Trophoblast cell (in vitro differentiated cells and primary cell): ENCODE measurements at regions not wholly inside any gene's neighbourhood (a gene's known extent, or its start where the extent isn't known, plus 50 kb on each side); places are given as distances from the start of the nearest gene placed in this dataset.

Source experiments
- DNase-seq, 2 donors: peaks; one replicate each; pipeline ENCODE4 v3.0.0-alpha.2; 2016
- H2AFZ ChIP-seq: 2 replicates; pipeline ENCODE4 v1.6.1; 2013; ENCODE audit warnings: low read length, moderate library complexity, mild to moderate bottlenecking; ENCODE audit not compliant: insufficient read depth, poor library complexity
- H2AK5ac ChIP-seq: 2 replicates; pipeline ENCODE4 v1.6.1; 2013; ENCODE audit warnings: mild to moderate bottlenecking, low read length
- H2BK120ac ChIP-seq: 2 replicates; pipeline ENCODE4 v1.6.1; 2013; ENCODE audit warnings: low read length, mild to moderate bottlenecking, moderate library complexity; ENCODE audit not compliant: insufficient read depth, poor library complexity
- H2BK12ac ChIP-seq: 2 replicates; pipeline ENCODE4 v1.6.1; 2013; ENCODE audit warnings: mild to moderate bottlenecking, low read length, moderate library complexity
- H2BK5ac ChIP-seq: 2 replicates; pipeline ENCODE4 v1.6.1; 2013; ENCODE audit warnings: low read length, low read depth, moderate library complexity, mild to moderate bottlenecking; ENCODE audit not compliant: poor library complexity
- H3K14ac ChIP-seq: 2 replicates; pipeline ENCODE4 v1.6.1; 2013; ENCODE audit warnings: mild to moderate bottlenecking, low read length
- H3K18ac ChIP-seq: 2 replicates; pipeline ENCODE4 v1.6.1; 2013; ENCODE audit warnings: mild to moderate bottlenecking, low read length
- H3K23ac ChIP-seq: 2 replicates; pipeline ENCODE4 v1.6.1; 2013; ENCODE audit warnings: low read length
- H3K27ac ChIP-seq: 2 replicates; pipeline ENCODE4 v1.5.1; 2013; ENCODE audit warnings: low read depth, mild to moderate bottlenecking, inconsistent platforms, low read length, moderate library complexity
- H3K27me3 ChIP-seq: 2 replicates; pipeline ENCODE4 v1.6.1; 2013; ENCODE audit warnings: inconsistent platforms, mild to moderate bottlenecking, low read length, moderate library complexity; ENCODE audit not compliant: insufficient read depth
- H3K36me3 ChIP-seq, 2 experiments: 1 replicate in 1 of 2; 2 replicates in 1 of 2; pipeline ENCODE4 v1.6.1; 2013; ENCODE audit warnings: low read length in 2 of 2, mild to moderate bottlenecking in 2 of 2, moderate library complexity in 1 of 2; ENCODE audit not compliant: insufficient read depth in 2 of 2, control insufficient read depth in 1 of 2
- H3K4ac ChIP-seq: 2 replicates; pipeline ENCODE4 v1.6.1; 2013; ENCODE audit warnings: low read depth, mild to moderate bottlenecking, low read length, moderate library complexity
- H3K4me1 ChIP-seq, 2 experiments: 1 replicate in 1 of 2; 2 replicates in 1 of 2; pipeline ENCODE4 v1.6.1; 2013; ENCODE audit warnings: low read length in 2 of 2, mild to moderate bottlenecking in 2 of 2, moderate library complexity in 1 of 2; ENCODE audit not compliant: insufficient read depth in 2 of 2, control insufficient read depth in 1 of 2
- H3K4me2 ChIP-seq: 2 replicates; pipeline ENCODE4 v1.6.1; 2013; ENCODE audit warnings: inconsistent platforms, mild to moderate bottlenecking, low read length, moderate library complexity
- H3K4me3 ChIP-seq: 2 replicates; pipeline ENCODE4 v1.5.1; 2013; ENCODE audit warnings: mild to moderate bottlenecking, low read depth, low read length, inconsistent platforms
- H3K79me1 ChIP-seq: one replicate; pipeline ENCODE4 v1.6.1; 2013; ENCODE audit warnings: low read length
- H3K79me2 ChIP-seq: 2 replicates; pipeline ENCODE4 v1.6.1; 2013; ENCODE audit warnings: low read length, mild to moderate bottlenecking; ENCODE audit not compliant: control insufficient read depth, insufficient read depth, poor library complexity
- H3K9ac ChIP-seq: 2 replicates; pipeline ENCODE4 v1.6.1; 2013; ENCODE audit warnings: mild to moderate bottlenecking, low read length
- H3K9me3 ChIP-seq: 2 replicates; pipeline ENCODE4 v1.6.1; 2013; ENCODE audit warnings: low read depth, mild to moderate bottlenecking, control low read depth, inconsistent platforms, low read length; ENCODE audit not compliant: insufficient read depth
- H4K12ac ChIP-seq: 2 replicates; pipeline ENCODE4 v1.6.1; 2013; ENCODE audit warnings: low read depth, mild to moderate bottlenecking, low read length, moderate library complexity
- H4K8ac ChIP-seq: 2 replicates; pipeline ENCODE4 v1.6.1; 2013; ENCODE audit warnings: low read depth, mild to moderate bottlenecking, low read length, moderate library complexity
- H4K91ac ChIP-seq: one replicate; pipeline ENCODE4 v1.6.1; 2013; ENCODE audit warnings: low read depth, mild to moderate bottlenecking, low read length, moderate library complexity
- WGBS: extraction: QIAGEN DNeasy Blood & Tissue Kit; methylation state at CpG from one replicate; pipeline ENCODE4 v1.1.7; 2013; ENCODE audit warnings: missing lambda C conversion rate; ENCODE audit not compliant: insufficient read length, insufficient coverage; ENCODE audit errors: extremely low coverage; 5-methylcytosine and 5-hydroxymethylcytosine counted together

GRCh38 chr1:162943622-162944021, 82.6 kb upstream of the CCDC190 start:
- no peak overlapping the region for H2AFZ ChIP-seq

GRCh38 chr1:162942916-162943559, 82.1 kb upstream of the CCDC190 start:
- Histone ChIP-seq H3K27ac (no peak overlapping the region), H3K36me3 (no peaks in the 10 kb centered on the region), H2BK12ac (no peak overlapping the region), H2AK5ac (no peak overlapping the region), H4K8ac (no peak overlapping the region), H3K4me3 (no peak overlapping the region), H3K9me3 (no peaks in the 10 kb centered on the region), H3K79me1 (no peaks in the 10 kb centered on the region), H3K18ac (no peak overlapping the region), H3K4ac (no peak overlapping the region), H3K9ac (no peak overlapping the region), H3K14ac (no peak overlapping the region), H4K91ac (no peak overlapping the region), H2BK5ac (no peak overlapping the region), H3K27me3 (no peaks in the 10 kb centered on the region), H4K12ac (no peak overlapping the region), H3K4me1 (peaks cover 0 to 2% of the 10 kb centered on the region in 2 experiments), H2BK120ac (no peak overlapping the region), H3K79me2 (no peaks in the 10 kb centered on the region), H2AFZ (no peak overlapping the region), H3K4me2 (no peak overlapping the region), H3K23ac (no peak overlapping the region)
- no peak for DNase-seq
- WGBS, result no CpG with 5 or more reads among the region's 3 CpGs

More at GRCh38 chr1:162943622-162944021, 82.6 kb upstream of the CCDC190 start:
- Histone ChIP-seq H3K14ac (no peak overlapping the region), H3K9ac (no peak overlapping the region), H3K4me2 (no peak overlapping the region), H2BK12ac (no peak overlapping the region), H3K79me2 (no peaks in the 10 kb centered on the region), H2BK120ac (no peak overlapping the region), H3K4me3 (no peak overlapping the region), H3K36me3 (no peaks in the 10 kb centered on the region), H3K23ac (no peak overlapping the region), H2AK5ac (no peak overlapping the region), H3K27me3 (no peaks in the 10 kb centered on the region), H4K12ac (no peak overlapping the region), H2BK5ac (no peak overlapping the region), H3K27ac (no peak overlapping the region), H4K91ac (no peak overlapping the region), H3K9me3 (no peaks in the 10 kb centered on the region), H3K4ac (no peak overlapping the region), H3K4me1 (peaks cover 0 to 2% of the 10 kb centered on the region in 2 experiments), H4K8ac (no peak overlapping the region), H3K79me1 (no peaks in the 10 kb centered on the region), H3K18ac (no peak overlapping the region)
- DNase-seq, result no peak

DNA sequence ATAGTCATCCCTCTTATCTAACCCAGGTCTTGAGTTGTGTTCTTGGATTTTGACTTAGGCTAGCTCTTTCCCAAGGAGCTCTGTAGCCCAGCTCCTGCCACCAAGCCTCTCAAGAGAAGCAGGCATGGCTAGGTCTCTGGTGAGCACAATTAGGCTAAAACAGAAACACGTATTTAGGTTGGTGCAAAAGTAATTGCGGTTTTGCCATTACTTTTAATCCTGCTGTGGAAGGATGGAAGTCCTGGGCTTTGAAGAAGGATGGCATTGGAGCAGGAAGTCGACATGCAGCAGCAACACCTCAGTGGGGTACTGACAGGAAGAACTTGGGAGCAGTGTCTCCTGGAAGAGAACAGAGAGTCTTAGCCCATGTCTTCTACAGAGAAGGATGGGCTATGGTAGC, 80.0 kb upstream of the CCDC190 start:
- Histone ChIP-seq H3K9ac (no peak overlapping the region), H3K4me1 (peaks cover 0 to 5% of the 10 kb centered on the region in 2 experiments), H4K12ac (no peak overlapping the region), H3K18ac (no peak overlapping the region), H3K27me3 (no peaks in the 10 kb centered on the region), H3K23ac (no peak overlapping the region), H3K4me2 (no peak overlapping the region), H3K14ac (no peak overlapping the region), H4K8ac (no peak overlapping the region), H2AK5ac (no peak overlapping the region), H3K9me3 (no peaks in the 10 kb centered on the region), H3K79me1 (no peaks in the 10 kb centered on the region), H3K4ac (no peak overlapping the region), H4K91ac (no peak overlapping the region), H3K4me3 (no peak overlapping the region), H2BK120ac (no peak overlapping the region), H3K27ac (no peak overlapping the region), H2BK5ac (no peak overlapping the region), H3K79me2 (no peaks in the 10 kb centered on the region), H3K36me3 (no peaks in the 10 kb centered on the region), H2AFZ (no peak overlapping the region), H2BK12ac (no peak overlapping the region)
- no CpG with 5 or more reads among the region's 3 CpGs for whole genome bisulfite sequencing
- DNase-seq, result no peak

- WGBS, result no CpG with 5 or more reads among the region's 5 CpGs
- H3K9me3 ChIP-seq, result no peaks in the 10 kb centered on the region
- H2AFZ ChIP-seq, result no peak overlapping the region
- no peak overlapping the region for H3K14ac ChIP-seq
- no peak overlapping the region for H3K27ac ChIP-seq
- no peaks in the 10 kb centered on the region for H3K27me3 ChIP-seq
- no peak overlapping the region for H3K4ac ChIP-seq
- H3K4me2 ChIP-seq, result no peak overlapping the region
- no peaks in the 10 kb centered on the region for H3K79me1 ChIP-seq
- no peak overlapping the region for H3K23ac ChIP-seq
- H3K18ac ChIP-seq, result no peak overlapping the region
- H2BK120ac ChIP-seq, result no peak overlapping the region
- H3K4me1 ChIP-seq, result peaks cover 0 to 5% of the 10 kb centered on the region in 2 experiments
- H2BK12ac ChIP-seq, result no peak overlapping the region
- DNase-seq, result peak in 1 of 2 donors; percentile 6
- no peaks in the 10 kb centered on the region for H3K79me2 ChIP-seq
- no peak overlapping the region for H4K91ac ChIP-seq
- no peak overlapping the region for H4K12ac ChIP-seq
- H3K9ac ChIP-seq, result no peak overlapping the region
- no peak overlapping the region for H2AK5ac ChIP-seq
- no peak overlapping the region for H2BK5ac ChIP-seq
- H4K8ac ChIP-seq, result no peak overlapping the region
- no peaks in the 10 kb centered on the region for H3K36me3 ChIP-seq
- no peak overlapping the region for H3K4me3 ChIP-seq
Observed at GRCh38 chr1:162939035-162939434, 78.1 kb upstream of the CCDC190 start.
